ENCODE measurements at regions not wholly inside any gene's neighbourhood (a gene's known extent, or its start where the extent isn't known, plus 50 kb on each side); places are given as distances from the start of the nearest gene placed in this dataset.
"Not testable (repeated sequence)": the region's sequence is repeated elsewhere in the genome, so short reads cannot be mapped to it uniquely, and the experiment has no call there.

DNA sequence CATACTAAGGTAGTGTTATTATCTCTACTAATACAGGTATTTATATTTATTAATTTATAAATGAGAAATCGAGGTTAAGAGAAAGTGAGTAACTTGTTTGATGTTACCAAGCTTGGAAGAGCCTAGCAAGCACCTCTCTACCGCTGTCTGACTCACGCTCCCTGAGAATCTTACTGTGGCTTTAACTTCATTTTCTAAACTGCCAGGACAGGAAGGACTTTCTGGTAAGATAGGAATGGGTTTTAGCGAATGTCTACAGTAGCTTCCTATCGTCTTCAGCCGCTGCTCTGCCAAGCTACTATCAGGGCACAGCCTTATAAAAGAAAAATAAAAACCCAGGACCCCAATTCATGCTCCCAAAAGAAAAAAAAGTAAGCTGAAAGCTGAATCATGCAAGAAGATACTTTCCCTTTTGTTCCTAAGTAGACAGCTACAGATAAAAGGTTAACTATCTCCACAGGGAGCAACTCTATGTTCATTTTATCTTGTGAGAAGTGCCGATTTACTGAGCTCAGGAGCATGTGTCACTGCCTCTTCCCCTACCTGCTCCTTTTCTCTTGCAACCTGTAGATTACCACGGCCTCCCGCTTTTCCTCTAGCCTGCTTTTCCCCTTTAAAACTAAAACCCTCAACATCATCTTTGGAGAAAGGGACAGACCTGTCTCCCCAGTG, 60.2 kb downstream of the THNSL1 start:
- no peak for DNase-seq (ENCODE audit: low read depth in 4 of 4, low spot score in 3 of 4)

DNA sequence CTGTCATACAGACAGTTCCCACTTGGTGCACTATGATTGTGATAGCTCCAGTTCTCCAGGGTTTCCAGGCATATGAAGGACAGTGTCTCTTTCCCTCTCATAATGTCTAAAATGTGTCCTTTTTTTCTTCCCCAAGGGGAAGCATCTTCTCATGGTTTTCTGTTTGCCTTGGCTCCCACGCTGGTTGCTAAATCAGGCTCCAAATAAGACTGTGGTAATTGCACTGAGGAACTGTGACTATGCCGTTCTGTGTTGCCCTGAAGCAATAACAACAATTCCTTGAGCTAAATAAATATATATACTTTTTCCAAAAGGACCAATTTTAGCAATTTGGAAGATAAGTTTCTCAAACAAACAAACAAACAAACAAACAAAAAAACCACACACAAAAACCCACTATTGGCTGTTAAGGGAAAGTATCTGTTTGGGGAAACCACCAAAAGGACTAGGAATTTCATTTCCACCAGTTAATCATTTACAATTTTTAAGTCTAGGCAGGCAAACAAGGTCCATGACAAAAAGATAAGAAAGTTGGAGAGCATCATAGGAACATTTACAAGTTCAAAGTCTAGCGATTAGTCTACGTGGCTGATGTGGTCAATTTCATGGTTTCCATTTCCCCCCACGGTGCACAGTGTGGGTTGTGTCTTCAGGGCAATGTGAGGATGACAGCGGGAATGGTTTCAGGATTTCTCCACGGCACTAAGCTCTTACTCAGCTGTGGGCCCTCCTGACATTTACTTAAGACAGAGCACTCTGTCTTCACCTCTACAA, 62.4 kb downstream of the THNSL1 start:
- DNase-seq (ENCODE audit: low read depth in 4 of 4, low spot score in 3 of 4): no peak

DNA sequence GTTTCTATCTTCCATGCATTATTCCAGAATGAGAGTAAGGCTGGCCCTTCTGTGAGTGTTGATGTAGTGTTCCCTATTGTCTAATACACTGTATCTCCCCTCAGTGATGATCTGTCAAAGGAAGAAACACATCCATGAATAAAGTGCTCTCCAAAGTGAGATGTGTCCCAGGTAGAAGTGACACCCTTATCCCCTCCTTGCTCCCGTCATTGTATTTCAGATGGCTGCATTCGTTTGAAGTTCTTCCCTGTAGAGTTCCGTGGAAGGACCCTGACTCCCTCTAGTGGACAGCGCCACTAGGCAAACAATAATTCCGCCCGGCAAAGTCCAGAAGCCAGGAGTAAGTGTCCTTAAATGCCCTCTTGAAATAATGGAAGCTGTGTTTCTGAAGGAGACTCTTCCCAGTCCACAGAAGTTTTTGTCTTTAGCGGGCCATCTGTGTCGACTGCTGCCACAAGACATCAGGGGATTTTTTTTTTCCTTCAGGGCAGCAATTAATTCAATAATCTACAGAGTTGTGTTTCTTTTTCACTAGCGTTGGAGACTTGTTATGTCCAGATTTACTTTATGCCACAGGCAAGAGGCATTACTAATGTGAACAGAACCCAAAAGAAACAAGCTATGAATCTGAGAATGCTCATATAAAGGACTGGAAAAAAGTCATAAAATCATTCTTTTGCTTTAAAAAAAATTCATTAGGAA, 64.6 kb downstream of the THNSL1 start:
- peak; percentile 71 to 84 (median 81) for DNase-seq (ENCODE audit: low read depth in 4 of 4, low spot score in 3 of 4)

DNA sequence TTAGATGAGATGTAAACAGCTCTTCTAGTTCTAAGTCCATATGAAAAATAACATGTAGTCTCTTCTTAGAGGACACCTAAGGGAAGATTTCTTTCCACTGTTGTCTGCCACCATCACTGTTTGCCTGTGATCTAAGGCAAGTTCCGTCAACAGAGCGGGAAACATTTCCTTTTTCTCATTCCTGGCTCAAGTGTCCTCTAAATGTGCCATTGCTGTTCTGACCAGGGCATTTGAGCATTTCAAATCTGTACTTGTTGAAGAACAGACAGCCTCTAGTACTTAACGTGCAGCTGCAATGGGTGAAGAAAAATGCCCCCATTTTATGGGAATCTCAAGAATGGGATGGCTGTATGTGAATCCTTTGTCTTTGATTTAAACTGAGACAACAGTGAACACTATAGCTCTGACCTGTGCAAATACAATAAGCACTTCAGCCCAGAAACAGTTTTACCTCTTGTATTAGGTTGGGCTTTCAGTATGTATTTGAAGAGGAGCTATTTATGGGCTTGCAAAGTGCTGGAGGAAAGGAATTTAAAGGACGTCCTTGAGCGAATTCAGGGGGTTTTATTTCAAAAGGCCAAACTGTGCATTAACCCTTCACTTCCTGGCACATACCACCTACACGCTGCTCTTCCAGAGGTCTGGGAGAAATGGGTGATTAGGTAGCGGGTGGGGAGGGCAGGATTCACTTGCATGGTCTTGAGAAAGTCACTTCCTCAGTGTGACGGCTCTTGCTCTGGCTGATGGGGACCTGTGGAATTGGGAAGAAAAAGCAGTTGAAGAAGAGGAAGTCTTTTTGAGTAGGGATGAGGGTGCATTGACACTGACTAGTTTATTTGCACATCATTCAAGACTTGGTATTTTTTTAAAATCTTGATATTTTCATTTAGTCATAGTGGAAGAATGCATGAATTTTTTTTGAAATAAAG, 66.1 kb downstream of the THNSL1 start:
- DNase-seq (ENCODE audit: low read depth in 4 of 4, low spot score in 3 of 4): no peak

DNA sequence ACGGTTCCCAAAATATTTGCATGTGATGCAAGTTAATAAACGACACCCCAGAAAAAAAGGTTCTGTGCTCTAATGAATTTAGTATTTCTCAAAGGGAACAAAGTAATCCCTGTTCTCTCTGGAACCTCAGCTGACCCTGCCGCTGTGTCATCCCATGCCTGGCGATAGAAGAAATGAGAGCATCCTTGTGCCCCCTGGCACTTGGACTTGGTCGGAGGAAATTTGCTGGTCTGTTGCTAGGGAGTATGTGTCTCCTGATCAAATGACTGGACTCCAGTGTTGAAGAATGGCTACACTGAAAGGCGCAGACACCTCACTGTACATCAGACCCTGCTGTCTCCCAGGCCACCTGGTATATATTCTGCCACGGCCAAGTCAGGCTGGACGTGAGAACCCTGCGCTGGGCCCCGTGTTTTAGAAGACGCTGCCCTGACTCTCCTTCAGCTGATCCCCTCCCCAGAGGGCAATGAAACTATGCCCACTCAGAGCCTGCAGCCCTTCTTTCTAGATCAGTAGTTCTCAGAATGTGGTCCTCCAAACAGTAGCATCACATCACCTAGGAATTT, 67.2 kb downstream of the THNSL1 start:
- DNase-seq (ENCODE audit: low read depth in 4 of 4, low spot score in 3 of 4): no peak

DNA sequence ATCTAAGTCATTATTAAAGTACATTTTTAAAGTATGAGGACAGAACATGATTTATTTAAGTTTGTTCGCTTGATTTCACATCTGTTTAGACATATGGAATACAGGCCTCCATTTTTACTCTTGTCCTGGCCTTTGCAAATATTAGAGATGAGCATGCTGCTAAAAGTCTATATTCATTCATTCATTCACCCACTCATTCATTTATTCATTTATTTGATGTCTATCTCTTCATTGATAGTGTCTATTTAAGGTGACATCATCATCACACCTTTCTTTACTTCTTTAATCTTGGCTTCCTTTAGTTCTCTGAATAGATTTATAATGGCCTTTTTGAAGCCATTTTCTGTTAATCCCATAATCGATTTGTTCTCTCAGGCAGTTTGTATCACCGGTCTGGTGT, 68.0 kb downstream of the THNSL1 start:
- DNase-seq (ENCODE audit: low read depth in 4 of 4, low spot score in 3 of 4): no peak

DNA sequence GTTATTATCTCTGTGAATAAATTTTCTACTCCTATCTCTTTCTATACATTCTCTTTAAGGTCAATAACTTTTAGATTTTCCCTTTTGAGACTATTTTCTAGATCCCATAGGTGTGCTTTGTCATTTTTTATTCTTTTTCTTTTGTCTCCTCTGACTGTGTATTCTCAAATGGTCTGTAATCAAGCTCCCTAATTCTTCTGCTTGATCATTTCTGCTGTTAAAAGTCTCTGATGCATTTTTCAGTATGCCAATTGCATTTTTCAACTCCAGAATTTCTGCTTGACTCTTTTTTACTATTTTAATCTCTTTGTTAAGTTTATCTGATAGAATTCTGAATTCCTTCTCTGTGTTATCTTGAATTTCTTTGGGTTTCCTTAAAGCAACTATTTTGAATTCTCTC, 78.2 kb downstream of the THNSL1 start:
- no peak for DNase-seq (ENCODE audit: low read depth in 4 of 4, low spot score in 3 of 4)

DNA sequence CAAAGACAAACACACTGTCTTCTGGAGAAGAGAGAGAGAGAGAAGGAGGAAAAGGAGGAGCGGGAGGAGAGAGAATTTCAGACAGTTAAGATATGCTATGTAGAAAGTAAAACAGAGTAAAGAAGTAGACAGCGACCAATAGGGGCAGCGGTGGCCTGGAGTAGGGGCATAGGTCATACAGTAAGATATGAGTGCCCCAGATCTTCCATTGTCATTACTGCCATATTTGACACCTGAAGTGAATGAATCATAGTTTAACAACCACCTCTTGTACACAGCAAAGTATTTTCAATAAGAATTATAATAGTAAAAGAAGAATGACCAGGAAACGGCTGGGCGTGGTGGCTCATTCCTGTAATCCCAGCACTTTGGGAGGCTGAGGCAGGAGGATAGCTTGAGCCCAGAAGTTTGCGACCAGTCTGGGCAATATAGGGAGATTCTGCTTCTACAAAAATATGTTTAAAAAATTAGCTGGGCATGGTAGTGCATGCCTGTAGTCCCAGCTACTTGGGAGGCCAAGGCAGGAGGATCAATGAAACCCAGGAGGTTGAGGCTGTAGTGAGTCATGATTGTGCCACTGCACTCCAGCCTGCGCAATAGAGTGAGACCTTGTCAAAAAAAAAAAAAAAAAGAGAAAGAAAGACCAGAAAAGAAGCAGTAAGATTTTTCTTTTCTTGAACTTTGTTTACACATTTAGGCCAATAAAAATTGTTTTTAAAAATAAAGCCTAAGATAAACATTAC, 77.0 kb upstream of the GPR158 start:
- DNase-seq (ENCODE audit: low read depth in 4 of 4, low spot score in 3 of 4): no peak

DNA sequence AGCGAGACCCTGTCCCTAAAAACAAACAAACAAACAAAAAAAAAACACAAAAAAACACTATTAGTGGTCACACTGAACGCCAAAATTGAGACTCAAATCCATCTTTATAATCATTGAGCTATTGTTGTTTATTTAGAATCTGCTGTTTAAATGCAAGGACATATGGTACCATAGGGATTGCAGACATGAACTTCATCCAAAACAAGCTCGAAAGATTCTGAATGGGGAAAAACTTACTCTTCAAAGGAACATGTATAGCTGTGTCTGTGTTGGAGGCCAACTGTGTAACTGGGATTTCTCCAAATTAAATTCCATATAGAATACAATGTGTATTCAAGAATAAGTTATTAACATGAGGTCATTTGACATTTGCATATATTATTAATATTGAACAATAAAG, 74.7 kb upstream of the GPR158 start:
- DNase-seq (ENCODE audit: low read depth in 4 of 4, low spot score in 3 of 4): no peak

DNA sequence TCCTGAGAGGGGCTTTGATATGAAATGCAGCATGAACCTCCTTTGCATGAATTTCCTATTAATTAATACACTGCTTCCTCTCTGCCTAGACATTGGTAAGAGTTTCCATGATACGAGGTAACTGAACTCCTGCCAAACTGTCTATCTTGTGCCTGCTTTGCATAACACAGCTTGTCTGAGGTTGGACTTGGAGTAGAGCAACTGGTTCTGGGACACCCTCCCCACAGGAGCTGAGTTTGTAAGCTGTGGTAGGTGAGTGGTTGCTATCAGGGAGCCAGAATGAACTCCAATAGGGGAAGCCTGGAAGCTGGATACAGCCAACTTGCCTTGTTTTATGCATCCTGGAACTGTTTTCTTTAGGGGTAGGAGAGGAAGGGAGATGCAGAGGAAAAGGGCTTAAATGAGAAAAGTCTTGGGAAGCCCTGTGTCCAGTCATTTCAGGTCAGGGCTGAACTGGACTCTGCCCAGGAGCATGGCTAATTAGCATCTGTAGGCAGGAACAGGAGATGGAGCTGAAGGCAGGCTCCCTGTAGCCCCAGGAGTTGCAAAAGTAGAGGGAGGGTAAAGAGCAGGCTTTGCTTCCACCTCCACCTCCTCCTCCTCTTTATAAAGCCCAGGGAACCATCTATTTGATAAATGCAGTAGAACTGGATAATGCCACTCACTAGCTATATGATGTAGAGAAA, 73.2 kb upstream of the GPR158 start:
- DNase-seq (ENCODE audit: low read depth in 4 of 4, low spot score in 3 of 4): no peak

DNA sequence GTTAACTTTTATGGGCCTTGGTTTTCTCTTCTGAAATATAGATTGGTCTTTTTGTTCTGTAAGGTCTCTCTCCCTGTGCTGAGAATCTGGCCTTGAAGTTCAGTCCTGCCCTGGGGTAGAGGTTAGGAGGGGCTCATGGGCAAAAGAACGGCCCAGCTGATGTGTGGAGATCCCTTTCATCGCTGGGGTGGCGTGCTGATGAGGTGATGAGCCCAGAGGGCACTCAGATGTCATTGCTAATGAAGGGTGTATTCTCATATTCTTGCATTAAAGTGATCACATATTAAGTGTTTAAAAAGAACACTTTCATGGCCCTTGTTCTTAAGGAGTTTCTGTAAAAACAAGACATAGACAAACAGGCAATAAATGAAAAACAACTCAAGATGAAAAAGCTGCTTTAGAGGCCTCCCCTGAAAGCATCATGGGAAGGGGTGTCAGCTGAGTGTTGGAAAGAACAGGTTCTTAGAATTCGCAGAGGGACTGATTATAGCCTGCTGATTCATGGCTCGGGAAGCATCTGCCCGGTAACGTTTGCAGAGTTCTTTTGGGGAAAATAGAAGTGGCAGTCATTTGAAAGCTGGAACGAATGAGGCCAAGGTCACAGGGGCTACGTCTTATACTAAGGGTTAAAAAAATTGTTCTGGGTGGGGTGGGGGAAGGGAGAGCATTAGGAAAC, 72.5 kb upstream of the GPR158 start:
- DNase-seq (ENCODE audit: low read depth in 4 of 4, low spot score in 3 of 4): no peak

DNA sequence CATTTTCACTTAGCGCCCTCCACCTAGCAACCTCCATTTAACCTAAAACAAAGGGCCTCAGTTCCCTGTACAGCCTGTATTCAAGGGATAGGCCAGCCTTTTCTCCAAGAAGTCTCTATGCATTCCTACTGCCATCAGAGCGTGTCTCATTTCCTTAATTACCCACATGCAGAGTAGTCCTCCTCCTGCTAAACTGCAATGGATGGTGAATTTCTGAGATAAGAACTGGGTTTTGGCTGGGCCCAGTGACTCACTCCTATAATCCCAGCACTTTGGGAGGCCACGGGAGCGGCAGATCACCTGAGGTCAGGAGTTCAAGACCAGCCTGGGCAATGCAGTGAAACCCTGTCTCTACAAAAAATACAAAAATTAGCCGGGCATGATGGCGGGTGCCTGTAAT, 71.1 kb upstream of the GPR158 start:
- DNase-seq (ENCODE audit: low read depth in 4 of 4, low spot score in 3 of 4): no peak

DNA sequence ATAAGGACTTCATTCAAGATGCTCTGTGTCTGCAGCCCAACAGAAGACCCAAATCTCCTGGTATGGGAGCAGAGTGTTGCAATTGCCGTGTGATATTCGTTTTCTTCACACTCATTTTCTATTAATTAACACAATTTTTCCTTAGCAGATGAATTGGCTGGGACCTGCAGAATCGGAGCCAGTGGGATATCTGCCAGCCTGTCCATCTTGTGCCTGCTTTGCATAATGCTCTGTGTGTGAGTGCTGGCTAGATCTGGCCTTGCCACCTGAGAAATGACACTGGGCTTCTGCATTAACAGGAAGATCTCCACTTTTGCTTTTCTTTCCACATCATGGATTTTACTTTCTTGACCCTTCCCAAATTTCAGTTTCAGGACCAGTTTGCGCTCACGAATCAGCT, 70.4 kb upstream of the GPR158 start:
- no peak for DNase-seq (ENCODE audit: low read depth in 4 of 4, low spot score in 3 of 4)

DNA sequence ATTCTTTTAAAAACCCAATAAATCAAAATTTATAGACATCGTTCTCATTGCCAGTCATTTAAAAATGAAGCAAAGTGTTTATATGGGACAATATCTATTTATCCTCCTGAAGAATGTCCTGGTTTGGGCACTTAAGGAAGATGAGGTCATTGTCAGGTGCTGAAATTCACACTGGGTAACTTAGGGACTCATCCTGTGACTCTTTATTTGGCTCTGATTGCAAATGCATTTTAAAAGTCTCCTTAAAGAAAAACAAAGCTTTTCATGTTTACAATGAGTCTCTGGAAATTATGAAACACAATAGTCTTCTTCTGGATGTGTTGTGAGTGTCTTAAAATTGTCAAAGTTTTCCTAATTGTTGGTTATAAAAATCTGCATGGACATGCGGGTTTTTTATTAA, 69.5 kb upstream of the GPR158 start:
- no peak for DNase-seq (ENCODE audit: low read depth in 4 of 4, low spot score in 3 of 4)

DNA sequence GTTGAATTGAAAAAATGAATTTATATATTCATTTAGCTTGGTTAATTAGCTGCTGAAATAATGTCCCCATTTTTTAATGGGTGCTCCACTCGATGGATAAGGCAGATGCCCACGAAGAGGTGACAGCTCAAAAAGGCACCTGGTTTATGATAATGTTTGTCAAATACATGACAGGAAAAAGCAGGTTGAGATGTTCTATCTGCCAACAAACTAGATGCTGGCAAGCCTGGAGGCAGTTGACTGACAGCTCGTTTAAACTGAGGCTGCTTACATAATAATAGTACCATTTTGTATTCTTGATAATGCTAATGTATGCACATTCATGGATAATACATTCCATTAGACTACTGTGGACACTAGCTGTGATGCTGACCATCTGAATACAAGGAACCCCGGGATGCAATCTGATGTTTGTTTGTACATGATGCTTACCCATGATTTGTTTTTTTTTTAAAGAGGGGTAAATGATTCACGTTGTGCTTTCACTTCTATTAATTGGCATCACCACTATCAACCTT, 69.0 kb upstream of the GPR158 start:
- DNase-seq (ENCODE audit: low read depth in 4 of 4, low spot score in 3 of 4): no peak

DNA sequence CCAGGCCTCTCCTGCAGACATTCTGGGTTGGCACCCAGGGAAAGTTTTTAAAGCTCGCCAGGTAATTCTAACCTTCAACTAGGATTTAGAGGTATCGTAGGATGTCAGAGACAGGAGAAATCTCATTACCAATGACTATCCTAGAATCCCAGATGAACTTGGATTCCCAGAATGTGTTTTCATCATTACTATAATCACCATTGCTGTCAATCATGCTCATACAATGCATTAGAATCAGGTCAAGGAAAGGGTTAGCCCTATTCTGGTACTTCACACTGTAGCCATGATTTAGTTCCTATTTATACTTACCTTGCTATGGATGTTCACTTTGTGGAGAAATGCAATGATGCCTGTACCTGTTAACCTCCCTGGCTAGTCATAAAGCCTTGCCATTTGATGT, 67.0 kb upstream of the GPR158 start:
- no peak for DNase-seq (ENCODE audit: low read depth in 4 of 4, low spot score in 3 of 4)

DNA sequence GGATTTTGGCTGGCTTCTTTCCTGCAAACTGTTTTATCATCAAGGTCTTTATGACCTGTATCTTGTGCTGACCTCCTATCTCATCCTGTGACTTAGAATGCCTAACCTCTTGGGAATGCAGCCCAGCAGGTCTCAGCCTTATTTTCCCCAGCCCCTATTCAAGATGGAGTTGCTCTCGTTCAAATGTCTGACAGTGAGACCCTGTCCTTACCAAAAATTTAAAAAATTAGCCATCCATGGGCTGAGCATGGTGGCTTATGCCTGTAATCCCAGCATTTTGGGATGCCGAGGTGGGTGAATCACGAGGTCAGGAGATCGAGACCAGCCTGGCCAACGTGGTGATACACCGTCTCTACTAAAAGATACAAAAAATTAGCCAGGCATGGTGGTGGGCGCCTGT, 64.9 kb upstream of the GPR158 start:
- DNase-seq (ENCODE audit: low read depth in 4 of 4, low spot score in 3 of 4): not testable (repeated sequence)

DNA sequence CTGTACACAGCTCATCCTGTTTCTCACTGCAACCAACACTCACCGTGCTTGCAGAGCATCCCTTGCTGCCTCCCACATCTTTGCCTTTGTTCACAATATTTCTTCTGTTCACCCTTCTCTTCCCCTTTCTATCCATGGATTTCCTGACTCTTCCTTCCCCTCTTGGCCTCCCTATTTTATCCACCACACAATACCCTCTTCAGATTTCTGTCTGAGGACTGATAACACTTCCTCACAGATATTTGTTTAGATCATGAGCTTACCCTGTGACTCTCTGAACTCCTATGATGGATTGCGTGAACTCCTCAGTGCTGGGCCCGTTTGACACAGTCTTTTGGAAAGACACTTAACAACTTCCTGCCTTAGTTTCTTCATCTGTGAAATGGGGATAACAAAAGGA, 62.8 kb upstream of the GPR158 start:
- no peak for DNase-seq (ENCODE audit: low read depth in 4 of 4, low spot score in 3 of 4)
